Large intestine (tissue), 3 donors: ENCODE measurements at regions not wholly inside any gene's neighbourhood (a gene's known extent, or its start where the extent isn't known, plus 50 kb on each side); places are given as distances from the start of the nearest gene placed in this dataset.

Experiments used
- DNase-seq, 2 donors: peaks; one replicate each; pipeline versions ENCODE4 v3.0.0 to v3.0.0-alpha.2; 2013
- H3K27ac ChIP-seq: one replicate; pipeline ENCODE4 v1.5.1; 2013; ENCODE audit warnings: low read length
- H3K27me3 ChIP-seq: 2 replicates; pipeline ENCODE4 v1.6.1; 2013; ENCODE audit warnings: low read length; ENCODE audit not compliant: control insufficient read depth, insufficient read depth
- H3K36me3 ChIP-seq: 2 replicates; pipeline ENCODE4 v1.6.1; 2013; ENCODE audit warnings: low read length; ENCODE audit not compliant: control insufficient read depth, insufficient read depth
- H3K4me1 ChIP-seq: one replicate; pipeline ENCODE4 v1.6.1; 2013; ENCODE audit warnings: low read length; ENCODE audit not compliant: control insufficient read depth, insufficient read depth
- H3K4me3 ChIP-seq: one replicate; pipeline ENCODE4 v1.5.1; 2013; ENCODE audit warnings: low read length
- H3K9me3 ChIP-seq: one replicate; pipeline ENCODE4 v1.6.1; 2013; ENCODE audit warnings: mild to moderate bottlenecking, low read depth, low read length, moderate library complexity; ENCODE audit not compliant: control insufficient read depth
- WGBS: methylation state at CpG from one replicate; pipeline ENCODE4 v1.1.5; 2013; ENCODE audit warnings: low lambda C conversion rate; ENCODE audit not compliant: insufficient coverage; 5-methylcytosine and 5-hydroxymethylcytosine counted together

DNA sequence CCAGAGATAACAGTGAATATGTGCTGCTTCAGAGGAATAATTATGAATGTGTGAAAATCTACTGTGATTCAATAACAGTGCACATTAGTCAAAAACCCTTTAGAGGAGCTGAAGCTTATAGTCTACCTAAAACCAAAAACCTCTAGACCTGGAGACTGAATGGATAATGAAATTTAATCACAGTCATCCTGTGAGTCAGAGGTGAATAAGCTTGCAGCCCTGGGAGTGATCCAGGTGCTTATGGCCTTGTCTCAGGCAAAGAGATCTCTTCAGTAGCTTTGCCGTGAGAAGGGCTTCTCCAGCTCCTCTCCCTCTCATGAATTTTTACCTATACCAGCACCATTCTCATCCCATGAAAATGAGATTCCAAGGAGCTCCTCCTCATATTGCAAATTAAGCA lies 81.3 kb upstream of the RGS4 start:
- 100% methylated on average over 1 of the region's 1 CpG for WGBS
- Histone ChIP-seq H3K4me3 (no peak overlapping the region), H3K27ac (no peak overlapping the region), H3K36me3 (no peaks in the 10 kb centered on the region), H3K4me1 (no peaks in the 10 kb centered on the region), H3K9me3 (no peaks in the 10 kb centered on the region), H3K27me3 (peaks cover 5% of the 10 kb centered on the region)
- DNase-seq: no peak

DNA sequence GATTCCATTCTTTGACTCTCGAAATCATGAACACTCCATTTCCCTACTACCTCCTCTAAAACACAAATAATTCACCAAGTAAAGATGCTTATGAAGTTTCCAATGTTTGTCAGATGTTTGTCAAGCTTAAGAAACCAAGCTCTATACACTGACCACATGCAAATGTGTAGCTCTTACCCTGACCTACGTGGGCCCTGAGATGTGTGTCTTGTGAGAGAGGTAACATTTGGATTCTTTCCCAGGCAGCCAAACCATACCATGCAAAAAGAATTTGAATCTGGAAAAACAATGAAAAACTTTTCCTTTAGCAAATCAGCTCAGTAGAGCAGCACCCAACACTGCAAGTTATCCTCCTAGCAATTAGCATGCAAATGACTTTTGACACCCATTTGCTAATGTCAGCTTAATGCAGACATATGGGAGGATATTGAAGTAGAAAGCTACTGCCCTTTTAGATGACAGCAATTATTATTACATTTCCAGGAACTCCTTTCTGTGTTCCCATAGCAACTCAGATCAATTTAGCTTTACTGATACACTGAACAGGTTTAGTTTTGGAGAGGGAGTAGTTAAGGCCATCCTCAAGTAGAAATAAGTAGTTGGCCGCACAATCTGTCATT lies 83.2 kb upstream of the RGS4 start:
- no peaks in the 10 kb centered on the region for H3K9me3 ChIP-seq
- H3K27me3 ChIP-seq: peaks cover 5% of the 10 kb centered on the region
- H3K4me1 ChIP-seq: no peaks in the 10 kb centered on the region
- H3K27ac ChIP-seq: no peak overlapping the region
- no peak for DNase-seq
- no peaks in the 10 kb centered on the region for H3K36me3 ChIP-seq
- WGBS: 100% methylated on average over 1 of the region's 3 CpGs
- H3K4me3 ChIP-seq: no peak overlapping the region

DNA sequence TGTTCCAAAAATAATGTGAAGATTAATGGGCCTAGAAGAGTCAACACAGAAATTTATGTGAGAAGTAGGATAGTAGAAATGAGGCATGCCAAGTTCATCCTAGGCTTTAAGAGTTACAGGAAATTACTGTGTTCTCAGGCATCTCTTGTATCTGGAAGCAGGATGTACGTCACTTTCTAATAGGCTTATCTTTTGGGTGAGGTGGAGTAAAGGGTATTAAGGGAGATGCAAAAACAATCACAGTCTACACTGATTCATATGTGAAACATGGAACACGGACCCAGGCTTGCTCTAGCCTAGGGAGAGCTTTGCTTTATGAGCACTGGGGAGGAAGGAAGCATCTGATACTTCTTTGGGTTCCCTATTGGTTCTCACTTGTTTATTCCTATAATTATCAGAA lies 84.5 kb upstream of the RGS4 start:
- no peaks in the 10 kb centered on the region for H3K9me3 ChIP-seq
- peaks cover 5% of the 10 kb centered on the region for H3K27me3 ChIP-seq
- H3K36me3 ChIP-seq: no peaks in the 10 kb centered on the region
- H3K27ac ChIP-seq: no peak overlapping the region
- H3K4me1 ChIP-seq: no peaks in the 10 kb centered on the region
- DNase-seq: no peak
- H3K4me3 ChIP-seq: no peak overlapping the region
- WGBS: no CpG with 5 or more reads among the region's 2 CpGs

DNA sequence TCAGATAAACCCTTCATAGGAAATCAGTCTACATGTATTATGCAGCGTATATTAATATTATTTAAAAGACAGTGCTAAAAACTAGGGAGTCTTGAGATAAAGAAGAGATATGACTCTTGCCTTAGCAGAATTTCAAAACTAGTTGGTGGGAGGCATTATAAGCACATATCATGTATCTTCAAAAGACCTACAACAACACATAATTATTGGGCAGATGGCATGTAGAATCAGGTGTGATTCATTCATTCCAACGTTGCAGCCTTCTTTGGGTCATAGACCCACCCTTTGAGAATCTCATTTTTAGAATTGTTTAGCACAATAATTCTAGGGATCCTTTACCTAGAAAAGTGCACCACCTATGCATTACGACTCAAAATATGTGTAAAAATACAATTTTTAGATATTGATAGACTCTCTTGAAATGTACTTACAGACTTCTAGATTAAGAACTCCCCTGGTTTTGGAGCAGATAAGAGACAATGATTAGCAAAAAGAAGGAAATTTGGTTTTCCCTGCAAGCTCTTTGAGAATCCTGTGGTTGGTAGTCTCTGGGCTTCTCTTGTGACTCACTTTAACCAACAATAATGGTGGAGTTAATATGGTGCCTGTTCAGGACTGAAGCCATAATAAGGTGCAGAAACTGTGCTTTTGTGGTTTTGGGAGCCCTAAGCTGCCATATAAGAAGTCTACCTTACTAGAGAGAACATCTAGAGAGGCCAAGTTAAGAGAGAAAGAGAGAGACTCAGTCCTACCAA lies 85.3 kb upstream of the RGS4 start:
- no peak overlapping the region for H3K4me3 ChIP-seq
- H3K27ac ChIP-seq: no peak overlapping the region
- H3K4me1 ChIP-seq: no peaks in the 10 kb centered on the region
- peaks cover 5% of the 10 kb centered on the region for H3K27me3 ChIP-seq
- no peaks in the 10 kb centered on the region for H3K9me3 ChIP-seq
- no peaks in the 10 kb centered on the region for H3K36me3 ChIP-seq
- no peak for DNase-seq
- WGBS: 100% methylated on average over 2 of the region's 3 CpGs

DNA sequence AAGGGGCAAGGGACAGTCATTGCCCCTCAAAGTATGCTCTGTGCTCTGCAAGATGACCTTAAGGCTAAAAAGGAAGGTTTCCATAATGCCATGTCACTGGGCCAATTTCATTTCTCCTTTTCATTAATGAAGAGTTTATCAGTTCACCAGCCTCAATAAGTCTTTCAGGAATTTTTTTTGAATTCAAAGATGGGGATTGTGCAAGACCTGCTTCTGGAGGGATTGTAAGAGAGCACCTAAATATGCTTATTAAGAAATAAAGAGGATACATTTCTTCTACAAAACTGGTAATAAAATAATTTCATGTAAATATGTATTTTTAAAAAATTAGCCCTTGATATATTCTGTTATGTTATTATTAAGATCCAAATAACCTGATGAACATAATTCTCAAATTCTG lies 86.8 kb upstream of the RGS4 start:
- no peak overlapping the region for H3K27ac ChIP-seq
- no peak for DNase-seq
- no peak overlapping the region for H3K4me3 ChIP-seq
- no peaks in the 10 kb centered on the region for H3K9me3 ChIP-seq
- H3K27me3 ChIP-seq: no peaks in the 10 kb centered on the region
- no peaks in the 10 kb centered on the region for H3K4me1 ChIP-seq
- no peaks in the 10 kb centered on the region for H3K36me3 ChIP-seq

DNA sequence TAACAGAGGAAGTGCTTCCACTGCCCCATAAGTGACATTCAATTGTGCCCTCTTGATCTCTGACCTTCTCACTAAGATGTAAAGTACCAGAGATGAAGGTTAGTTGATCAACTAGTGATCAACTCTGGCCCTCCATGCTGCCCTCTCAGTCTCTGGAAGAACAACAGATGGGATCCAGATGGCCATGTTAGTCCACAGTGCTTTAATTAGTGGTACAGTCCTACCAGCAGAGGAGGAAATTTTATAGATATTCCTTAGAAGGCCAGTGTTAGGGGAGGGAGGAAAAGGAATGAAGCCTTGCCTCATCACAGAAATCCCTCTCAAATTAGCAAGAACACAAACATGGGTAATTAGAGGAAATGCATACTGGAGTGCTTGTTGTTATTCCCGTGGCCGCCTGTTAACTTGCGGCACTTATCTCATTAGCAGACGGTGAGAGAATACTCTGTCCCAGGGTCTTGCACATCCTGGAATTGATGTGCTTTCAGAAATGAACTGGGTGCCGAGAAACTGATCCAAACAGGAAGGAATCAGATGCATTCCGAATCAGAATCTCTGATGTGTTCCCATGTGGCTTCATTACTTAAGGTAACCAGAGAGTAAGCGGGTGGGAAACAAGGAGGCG lies 91.1 kb upstream of the RGS4 start:
- Histone ChIP-seq H3K36me3 (no peaks in the 10 kb centered on the region), H3K27me3 (no peaks in the 10 kb centered on the region), H3K9me3 (no peaks in the 10 kb centered on the region), H3K4me3 (no peak overlapping the region), H3K27ac (no peak overlapping the region), H3K4me1 (no peaks in the 10 kb centered on the region)
- no CpG with 5 or more reads among the region's 8 CpGs for WGBS
- DNase-seq: no peak

DNA sequence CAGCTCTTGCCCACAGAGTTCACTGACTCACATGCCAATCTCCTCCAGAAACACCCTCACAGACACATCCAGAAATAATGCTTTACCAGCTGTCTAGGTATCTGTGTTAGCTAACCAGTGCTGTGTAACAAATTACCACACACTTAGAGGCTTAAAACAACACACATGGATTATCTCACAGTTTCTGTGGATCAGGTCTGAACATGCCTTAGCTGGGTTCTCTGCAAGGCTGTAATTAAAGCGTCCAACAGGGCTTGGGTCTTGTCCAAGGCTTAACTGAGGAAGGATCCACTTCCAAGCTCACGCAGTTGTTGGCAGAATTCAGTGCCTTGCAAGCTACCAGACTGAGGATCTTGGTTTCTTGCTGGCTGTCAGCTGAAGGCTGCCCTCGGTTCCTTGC lies 92.5 kb upstream of the RGS4 start:
- WGBS: no CpG with 5 or more reads among the region's 3 CpGs
- no peaks in the 10 kb centered on the region for H3K27me3 ChIP-seq
- H3K4me1 ChIP-seq: no peaks in the 10 kb centered on the region
- no peaks in the 10 kb centered on the region for H3K36me3 ChIP-seq
- no peak overlapping the region for H3K27ac ChIP-seq
- H3K9me3 ChIP-seq: no peaks in the 10 kb centered on the region
- H3K4me3 ChIP-seq: no peak overlapping the region
- no peak for DNase-seq

DNA sequence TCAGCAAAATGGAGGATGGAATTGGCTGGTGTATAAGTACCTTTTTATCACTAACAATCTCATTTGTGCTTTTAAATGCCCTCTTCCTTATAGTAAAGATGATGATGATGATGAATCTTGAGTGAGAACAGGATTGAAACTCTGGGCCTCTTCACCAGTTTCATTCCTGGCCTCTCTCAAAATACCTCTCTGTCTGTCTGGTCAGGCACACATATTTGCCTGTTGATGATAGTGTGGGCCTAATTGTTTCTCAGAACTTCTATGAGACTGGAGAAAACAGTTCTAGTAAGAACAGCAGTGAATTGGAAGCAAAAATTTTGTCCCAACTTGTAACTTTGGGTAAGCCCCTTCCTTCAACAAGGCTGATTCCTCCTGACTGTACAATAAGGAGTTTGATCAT lies 94.4 kb upstream of the RGS4 start:
- Histone ChIP-seq H3K9me3 (no peaks in the 10 kb centered on the region), H3K4me3 (no peak overlapping the region), H3K36me3 (no peaks in the 10 kb centered on the region), H3K27ac (no peak overlapping the region), H3K27me3 (no peaks in the 10 kb centered on the region), H3K4me1 (no peaks in the 10 kb centered on the region)
- no peak for DNase-seq

DNA sequence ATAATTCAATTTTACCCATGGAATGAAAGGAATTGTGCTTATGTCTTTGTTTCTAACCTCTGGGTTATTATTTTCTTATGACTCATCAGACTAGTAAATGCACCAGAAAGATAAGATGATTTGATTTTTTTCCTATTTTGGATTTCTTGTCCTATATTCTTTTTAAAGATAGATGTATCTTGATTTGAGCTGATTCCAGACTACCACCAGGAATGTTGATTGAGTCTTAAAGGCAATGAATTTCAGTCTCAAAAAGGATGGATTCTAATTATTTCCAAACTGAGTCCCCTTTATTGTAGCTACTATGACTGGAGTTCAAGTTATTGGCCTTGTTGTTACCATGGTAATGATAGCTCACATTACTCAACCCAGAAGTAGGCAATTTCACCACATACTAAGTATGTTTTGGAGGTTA lies 95.8 kb upstream of the RGS4 start:
- Histone ChIP-seq H3K27ac (no peak overlapping the region), H3K9me3 (no peaks in the 10 kb centered on the region), H3K4me3 (no peak overlapping the region), H3K27me3 (no peaks in the 10 kb centered on the region), H3K36me3 (no peaks in the 10 kb centered on the region), H3K4me1 (no peaks in the 10 kb centered on the region)
- no peak for DNase-seq

DNA sequence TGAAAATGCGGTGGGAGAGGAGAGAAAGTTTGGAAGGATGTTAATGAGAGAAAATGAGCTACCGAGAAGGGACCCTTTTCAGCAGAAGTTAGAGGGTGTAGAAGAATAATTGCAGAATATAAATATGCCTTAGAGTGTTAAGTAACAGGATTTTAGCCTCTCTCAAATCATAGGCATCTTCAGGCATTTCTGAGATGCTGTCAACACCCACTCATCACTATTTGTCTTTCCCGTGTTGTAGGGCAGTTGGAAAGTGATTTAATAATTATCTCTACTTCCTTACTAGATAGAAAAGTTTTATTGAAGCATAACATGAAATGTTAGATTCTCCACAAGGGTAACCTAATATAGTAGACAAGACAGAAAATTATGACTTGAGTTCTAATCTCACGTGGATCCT lies 96.4 kb upstream of the RGS4 start:
- no peaks in the 10 kb centered on the region for H3K36me3 ChIP-seq
- no peaks in the 10 kb centered on the region for H3K9me3 ChIP-seq
- H3K4me1 ChIP-seq: no peaks in the 10 kb centered on the region
- no peak overlapping the region for H3K27ac ChIP-seq
- H3K27me3 ChIP-seq: no peaks in the 10 kb centered on the region
- 100% methylated on average over 2 of the region's 4 CpGs for WGBS
- no peak for DNase-seq
- H3K4me3 ChIP-seq: no peak overlapping the region

DNA sequence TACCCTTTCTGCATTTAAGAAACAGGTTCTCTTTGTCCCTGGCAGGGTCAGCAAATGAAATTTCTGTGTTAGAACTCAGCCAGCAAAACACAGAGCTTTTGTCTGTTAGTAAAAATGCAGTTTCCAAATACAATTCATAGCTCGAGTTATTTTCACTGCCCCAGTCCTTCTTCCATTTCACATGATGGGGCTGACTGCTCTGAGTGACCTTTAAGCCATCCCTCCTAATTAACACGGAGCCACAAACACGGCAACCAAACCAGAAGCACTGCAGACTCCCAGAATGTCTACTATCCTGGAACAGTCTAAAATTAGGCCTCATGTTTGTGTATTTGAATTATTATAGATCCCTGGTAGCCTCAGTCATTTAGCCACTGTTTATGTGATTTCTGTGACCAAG lies 99.1 kb upstream of the RGS4 start:
- no peak overlapping the region for H3K27ac ChIP-seq
- H3K27me3 ChIP-seq: no peaks in the 10 kb centered on the region
- H3K4me3 ChIP-seq: no peak overlapping the region
- no CpG with 5 or more reads among the region's 3 CpGs for WGBS
- DNase-seq: no peak
- H3K9me3 ChIP-seq: no peaks in the 10 kb centered on the region
- H3K36me3 ChIP-seq: no peaks in the 10 kb centered on the region
- no peaks in the 10 kb centered on the region for H3K4me1 ChIP-seq
